Stimulated activated naive CD8-positive, alpha-beta T cell treated with anti-CD3 and anti-CD28 coated beads, Interleukin-15, amount 100 ng/mL, for 72 hours (primary cell): ENCODE measurements at regions not wholly inside any gene's neighbourhood (a gene's known extent, or its start where the extent isn't known, plus 50 kb on each side); places are given as distances from the start of the nearest gene placed in this dataset.
"Not testable (repeated sequence)": the region's sequence is repeated elsewhere in the genome, so short reads cannot be mapped to it uniquely, and the experiment has no call there.

ENCODE experiments used
- ATAC-seq: fragments of 150-1000 bp; cut with Tn5 transposase; 2 replicates; pipeline ENCODE4 v1.10.0; 2021; ENCODE audit warnings: mild to moderate bottlenecking, moderate library complexity
- DNase-seq, 2 donors: peaks; one replicate each; pipeline ENCODE4 v3.0.0; 2021 to 2022
- H3K27ac Mint-ChIP-seq, 2 donors: one replicate each; pipeline ENCODE4 v1.8.0; 2022; ENCODE audit warnings: mild to moderate bottlenecking in 2 of 2, mixed read lengths in 2 of 2, moderate library complexity in 2 of 2
- H3K27me3 Mint-ChIP-seq: one replicate; pipeline ENCODE4 v1.8.0; 2022; ENCODE audit warnings: mixed read lengths
- H3K4me1 Mint-ChIP-seq: one replicate; pipeline ENCODE4 v1.8.0; 2022; ENCODE audit warnings: mild to moderate bottlenecking, mixed read lengths
- H3K4me3 Mint-ChIP-seq, 2 donors: one replicate each; pipeline ENCODE4 v1.8.0; 2022; ENCODE audit warnings: mild to moderate bottlenecking in 2 of 2, mixed read lengths in 2 of 2, moderate library complexity in 1 of 2
- H3K9me3 Mint-ChIP-seq, 2 donors: one replicate each; pipeline ENCODE4 v1.8.0; 2022; ENCODE audit warnings: mixed read lengths in 2 of 2

DNA sequence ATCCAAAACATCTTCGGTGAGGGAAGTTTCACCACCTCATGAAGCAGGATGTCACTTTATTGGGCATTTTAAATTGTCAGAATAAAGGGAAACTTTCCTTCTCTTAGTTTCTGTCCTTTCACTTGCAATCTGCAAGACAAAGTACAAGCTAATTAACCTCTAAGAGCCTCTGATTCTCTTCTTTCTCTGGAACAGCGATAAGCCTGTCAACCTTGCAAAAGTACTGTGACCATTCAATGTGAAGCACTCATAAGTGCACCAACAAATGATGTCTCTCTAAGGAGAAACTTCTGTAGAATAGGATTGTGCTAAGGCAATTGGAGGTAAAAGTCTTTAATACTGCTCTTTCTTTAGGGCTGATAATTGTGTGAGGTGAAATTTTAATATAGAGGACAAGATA, 1622.3 kb downstream of the CDH8 start:
- Mint-ChIP-seq H3K4me1 (no peaks in the 10 kb centered on the region), H3K27ac (no peak overlapping the region), H3K9me3 (peaks cover 7 to 27% of the 10 kb centered on the region in 2 donors), H3K27me3 (no peaks in the 10 kb centered on the region), H3K4me3 (no peak overlapping the region)
- ATAC-seq (no peak), DNase-seq (no peak)

DNA sequence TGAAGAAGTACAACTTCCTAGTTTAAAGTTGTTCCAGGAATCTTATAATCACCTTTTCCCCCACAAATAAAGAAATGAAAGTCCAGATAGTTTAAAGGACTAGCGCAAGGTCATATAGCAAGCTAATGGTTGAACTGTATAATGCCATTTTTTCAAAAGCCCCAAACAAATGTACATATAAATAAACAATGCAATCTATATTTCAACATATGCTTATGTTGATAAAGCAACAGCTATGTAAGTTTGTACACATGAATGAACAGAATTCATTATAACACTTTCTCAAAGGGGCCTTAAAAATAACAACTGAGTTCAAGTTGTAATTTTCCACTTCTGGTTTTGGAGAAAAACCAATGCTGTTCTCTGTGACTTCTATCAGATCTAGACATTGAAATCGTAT, 1628.6 kb downstream of the CDH8 start:
- Mint-ChIP-seq H3K9me3 (peaks cover 19 to 22% of the 10 kb centered on the region in 2 donors), H3K4me3 (no peak overlapping the region), H3K4me1 (no peaks in the 10 kb centered on the region), H3K27me3 (no peaks in the 10 kb centered on the region), H3K27ac (no peak overlapping the region)
- ATAC-seq (no peak), DNase-seq (no peak)

DNA sequence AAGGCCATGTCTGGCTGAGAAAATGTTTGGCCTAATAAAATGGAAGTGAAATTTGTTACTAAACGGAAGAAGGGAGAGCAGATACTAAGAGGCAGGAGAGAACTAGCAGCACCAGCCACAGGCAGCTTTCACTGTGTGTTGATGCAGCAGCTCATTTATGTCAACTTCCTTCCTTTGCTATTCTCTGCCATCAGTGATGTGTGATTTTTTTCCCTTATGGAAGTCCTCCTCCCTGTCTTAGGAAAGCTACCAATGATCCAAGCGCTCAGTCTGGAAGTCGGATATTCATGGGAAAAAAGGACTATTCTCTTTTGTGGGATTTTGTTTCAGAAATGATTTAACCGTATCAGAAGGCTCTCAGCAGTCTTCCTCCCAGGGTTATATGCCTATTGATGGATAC, 1629.2 kb downstream of the CDH8 start:
- no peaks in the 10 kb centered on the region for H3K4me1 Mint-ChIP-seq

DNA sequence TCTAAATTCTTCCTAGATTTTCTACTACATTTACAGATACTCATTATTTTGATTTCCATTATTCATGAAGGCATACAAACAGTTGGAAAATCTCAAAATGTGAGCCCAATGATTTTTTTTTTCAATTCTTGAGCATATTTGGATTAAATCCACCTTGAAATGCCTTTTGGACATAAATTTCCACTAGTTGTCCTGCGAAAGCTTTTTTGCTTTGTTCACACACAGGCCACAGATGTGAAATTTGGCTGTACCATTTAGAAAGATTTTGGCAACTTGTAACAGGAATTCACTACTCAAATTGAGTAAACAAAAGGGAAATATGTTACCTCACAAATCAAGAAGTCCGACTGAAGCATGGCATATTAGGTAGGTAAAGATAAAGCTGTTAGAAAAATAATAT, 1631.0 kb downstream of the CDH8 start:
- Mint-ChIP-seq H3K9me3 (peaks cover 14 to 28% of the 10 kb centered on the region in 2 donors), H3K27me3 (no peaks in the 10 kb centered on the region), H3K4me3 (no peak overlapping the region), H3K27ac (no peak overlapping the region), H3K4me1 (no peaks in the 10 kb centered on the region)
- no peak for ATAC-seq
- no peak for DNase-seq

More for the DNA sequence above, 1629.2 kb downstream of the CDH8 start:
- ATAC-seq: no peak
- DNase-seq: no peak
- Mint-ChIP-seq H3K27ac (no peak overlapping the region), H3K4me3 (no peak overlapping the region), H3K9me3 (peaks cover 14 to 18% of the 10 kb centered on the region in 2 donors), H3K27me3 (no peaks in the 10 kb centered on the region)

DNA sequence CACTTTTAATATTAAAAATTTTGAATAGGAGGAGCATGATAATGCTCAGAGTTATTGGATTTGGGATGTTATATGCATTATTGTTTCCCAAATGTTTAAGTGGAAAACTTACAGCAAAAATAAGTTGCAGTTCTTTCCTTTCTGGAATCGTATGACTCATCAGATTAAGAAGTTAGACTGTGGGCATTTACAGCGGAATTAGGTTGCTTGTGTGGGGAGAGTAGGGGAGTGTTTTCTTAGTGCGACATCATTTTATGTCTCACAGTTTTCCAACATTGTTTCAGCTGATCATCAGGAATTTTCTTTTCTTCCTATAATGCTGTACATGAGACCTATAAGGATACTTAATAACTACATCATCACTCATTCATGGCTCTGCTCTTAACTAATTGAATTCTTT, 1631.8 kb downstream of the CDH8 start:
- H3K9me3 Mint-ChIP-seq: peaks cover 14 to 30% of the 10 kb centered on the region in 2 donors
- no peak overlapping the region for H3K27ac Mint-ChIP-seq
- H3K4me1 Mint-ChIP-seq: no peaks in the 10 kb centered on the region
- ATAC-seq: no peak
- DNase-seq: no peak
- no peaks in the 10 kb centered on the region for H3K27me3 Mint-ChIP-seq
- H3K4me3 Mint-ChIP-seq: no peak overlapping the region

DNA sequence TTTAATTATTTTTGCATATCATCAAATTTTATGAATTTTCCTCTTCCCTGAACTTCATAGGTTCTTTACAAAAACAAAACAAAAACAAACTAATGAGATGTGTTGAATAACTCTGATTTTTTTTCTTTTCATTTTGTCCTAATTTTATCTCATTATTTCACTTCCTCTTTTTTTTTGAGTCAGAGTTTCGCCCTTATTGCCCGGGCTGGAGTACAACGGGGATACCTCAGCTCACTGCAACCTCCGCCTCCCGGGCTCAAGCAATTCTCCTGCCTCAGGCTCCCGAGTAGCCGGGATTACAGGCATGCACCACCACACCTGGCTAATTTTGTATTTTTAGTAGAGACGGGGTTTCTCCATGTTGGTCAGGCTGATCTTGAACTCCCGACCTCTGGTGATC, 1633.3 kb downstream of the CDH8 start:
- ATAC-seq, H3K4me1 Mint-ChIP-seq, DNase-seq, H3K27me3 Mint-ChIP-seq, H3K27ac Mint-ChIP-seq, H3K4me3 Mint-ChIP-seq: not testable (repeated sequence)
- peaks cover 8 to 23% of the 10 kb centered on the region in 2 donors for H3K9me3 Mint-ChIP-seq

DNA sequence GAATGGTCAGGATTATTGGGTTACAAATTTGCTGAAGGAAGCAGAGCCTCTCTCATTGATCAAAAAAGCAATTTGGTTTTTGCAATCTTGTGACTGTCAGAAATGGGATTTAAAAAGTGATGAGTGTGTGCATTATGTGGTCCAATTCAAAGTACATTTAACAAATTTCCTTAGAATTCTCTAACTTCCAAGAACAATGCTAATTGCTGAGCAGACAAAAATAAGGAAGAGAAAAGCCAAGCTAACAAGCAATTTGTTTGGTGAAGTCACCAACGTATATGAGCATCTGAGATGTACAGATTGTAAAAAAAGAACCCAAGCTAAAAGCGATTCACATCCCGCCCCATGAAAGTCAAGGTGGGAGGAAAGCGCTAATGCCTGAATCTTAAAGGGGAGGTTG, 1643.9 kb downstream of the CDH8 start:
- DNase-seq (no peak), ATAC-seq (no peak)
- peaks cover 16 to 17% of the 10 kb centered on the region in 2 donors for H3K9me3 Mint-ChIP-seq
- no peaks in the 10 kb centered on the region for H3K27me3 Mint-ChIP-seq
- H3K27ac Mint-ChIP-seq: no peak overlapping the region
- no peaks in the 10 kb centered on the region for H3K4me1 Mint-ChIP-seq
- H3K4me3 Mint-ChIP-seq: no peak overlapping the region

DNA sequence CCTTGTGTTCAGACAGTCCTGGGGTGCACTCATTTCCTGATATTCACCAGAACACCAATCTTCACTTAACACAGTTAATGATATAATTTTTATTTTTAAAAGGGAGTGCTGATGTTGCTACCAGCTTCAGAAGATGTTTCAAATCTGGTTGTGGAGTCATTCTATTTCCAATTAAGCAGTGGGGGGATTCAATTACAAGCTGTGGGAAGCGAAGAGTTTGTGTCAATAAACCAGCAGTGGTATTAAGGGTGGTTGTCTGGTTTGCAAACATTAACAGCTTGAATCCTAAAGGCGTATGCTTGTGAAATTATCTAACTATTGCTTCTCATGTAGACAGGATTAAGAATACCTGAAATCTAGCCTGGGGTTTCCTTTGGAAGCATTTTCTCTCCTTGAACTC, 1637.5 kb upstream of the GOT2 start:
- Mint-ChIP-seq H3K27me3 (no peaks in the 10 kb centered on the region), H3K9me3 (peaks cover 11 to 26% of the 10 kb centered on the region in 2 donors), H3K4me1 (no peaks in the 10 kb centered on the region), H3K4me3 (no peak overlapping the region), H3K27ac (peak overlapping the region in 1 of 2 donors; percentile 55)
- no peak for ATAC-seq
- DNase-seq: no peak

DNA sequence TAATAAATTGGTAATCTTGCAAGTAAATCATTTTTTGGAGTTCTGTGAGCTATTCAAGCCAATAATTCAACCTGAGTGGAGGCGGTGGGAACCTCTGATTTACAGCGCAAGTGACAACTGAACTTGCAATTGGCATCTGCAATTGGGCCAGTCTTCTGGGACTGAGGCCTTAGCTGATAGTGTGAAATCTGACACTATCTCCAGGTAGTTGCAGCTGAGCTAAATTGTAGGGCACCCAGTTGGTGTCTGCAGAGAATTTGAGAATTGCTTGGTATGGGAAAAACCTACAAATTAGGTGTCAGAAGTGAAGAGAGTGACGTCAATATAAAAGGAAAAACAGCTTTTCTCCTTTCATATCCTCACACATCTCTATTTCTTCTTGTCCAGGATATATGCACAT, 1633.6 kb upstream of the GOT2 start:
- Mint-ChIP-seq H3K9me3 (peaks cover 7 to 11% of the 10 kb centered on the region in 2 donors), H3K27ac (no peak overlapping the region), H3K4me3 (no peak overlapping the region), H3K27me3 (no peaks in the 10 kb centered on the region), H3K4me1 (no peaks in the 10 kb centered on the region)
- no peak for ATAC-seq
- DNase-seq: no peak

DNA sequence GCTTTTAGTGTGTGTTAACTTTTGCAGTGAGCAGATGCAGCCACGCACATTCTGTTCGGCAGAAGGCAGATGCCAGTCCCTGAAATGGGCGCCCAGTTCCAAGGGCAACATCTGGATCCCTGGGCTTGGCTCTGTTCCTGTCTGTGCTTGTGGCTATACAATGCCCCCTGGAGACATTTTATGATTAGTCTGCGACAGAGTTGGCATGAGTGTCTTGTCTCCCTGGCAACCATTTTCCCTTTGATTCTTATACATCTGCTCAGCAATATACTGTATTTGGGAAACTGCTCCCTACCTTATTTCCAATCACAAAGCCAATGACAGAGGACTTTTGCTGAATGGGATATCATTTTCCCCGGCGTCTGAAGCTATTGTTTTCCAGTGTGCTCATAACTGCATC, 1629.5 kb upstream of the GOT2 start:
- no peaks in the 10 kb centered on the region for H3K27me3 Mint-ChIP-seq
- no peak overlapping the region for H3K4me3 Mint-ChIP-seq
- peaks cover 0 to 6% of the 10 kb centered on the region in 2 donors for H3K9me3 Mint-ChIP-seq
- ATAC-seq (no peak), DNase-seq (no peak)
- no peak overlapping the region for H3K27ac Mint-ChIP-seq
- no peaks in the 10 kb centered on the region for H3K4me1 Mint-ChIP-seq

DNA sequence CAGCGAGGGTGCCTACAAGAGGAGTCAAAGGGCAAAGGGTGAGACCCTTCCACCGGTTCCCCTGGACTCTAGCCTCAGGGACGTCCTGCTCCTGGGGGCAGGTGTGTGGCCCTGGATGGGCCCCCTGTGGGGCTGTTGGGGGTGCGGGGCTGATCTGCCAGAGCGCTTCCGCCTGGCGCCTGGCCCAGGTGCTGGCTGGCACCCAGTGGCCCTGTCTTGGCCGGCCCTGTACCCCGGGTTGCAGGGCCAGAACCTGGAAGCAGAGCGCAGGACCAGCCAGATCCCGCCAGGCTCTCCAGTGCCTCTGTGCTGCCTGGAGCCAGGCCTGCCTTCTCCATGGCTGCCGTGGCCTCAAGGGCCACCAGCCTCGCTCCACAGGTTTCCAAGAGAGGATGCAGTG, 1625.8 kb upstream of the GOT2 start:
- not testable (repeated sequence) for H3K4me1 Mint-ChIP-seq, DNase-seq, ATAC-seq, H3K9me3 Mint-ChIP-seq, H3K27me3 Mint-ChIP-seq, H3K4me3 Mint-ChIP-seq, H3K27ac Mint-ChIP-seq

DNA sequence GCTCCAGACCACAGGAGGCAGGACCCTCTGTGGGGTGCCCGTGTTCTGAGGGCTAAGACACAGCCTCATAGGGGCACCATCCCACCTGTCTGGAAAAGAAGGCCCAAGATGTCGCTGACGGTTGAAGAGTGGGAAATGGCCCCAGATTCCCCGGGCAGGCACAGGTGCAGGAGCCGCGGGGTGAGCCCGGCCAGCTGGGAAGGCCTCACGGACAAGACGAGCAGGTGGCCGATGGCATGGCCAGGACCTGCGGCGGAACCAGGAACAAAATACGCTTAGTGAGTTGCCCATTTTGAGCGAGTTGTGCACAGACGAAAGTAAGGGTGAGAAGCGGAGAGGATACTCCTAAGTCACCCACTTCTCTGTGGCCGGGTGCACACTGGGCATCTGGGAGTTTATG, 1625.3 kb upstream of the GOT2 start:
- H3K9me3 Mint-ChIP-seq, H3K27me3 Mint-ChIP-seq, DNase-seq, H3K27ac Mint-ChIP-seq, H3K4me3 Mint-ChIP-seq, H3K4me1 Mint-ChIP-seq, ATAC-seq: not testable (repeated sequence)

DNA sequence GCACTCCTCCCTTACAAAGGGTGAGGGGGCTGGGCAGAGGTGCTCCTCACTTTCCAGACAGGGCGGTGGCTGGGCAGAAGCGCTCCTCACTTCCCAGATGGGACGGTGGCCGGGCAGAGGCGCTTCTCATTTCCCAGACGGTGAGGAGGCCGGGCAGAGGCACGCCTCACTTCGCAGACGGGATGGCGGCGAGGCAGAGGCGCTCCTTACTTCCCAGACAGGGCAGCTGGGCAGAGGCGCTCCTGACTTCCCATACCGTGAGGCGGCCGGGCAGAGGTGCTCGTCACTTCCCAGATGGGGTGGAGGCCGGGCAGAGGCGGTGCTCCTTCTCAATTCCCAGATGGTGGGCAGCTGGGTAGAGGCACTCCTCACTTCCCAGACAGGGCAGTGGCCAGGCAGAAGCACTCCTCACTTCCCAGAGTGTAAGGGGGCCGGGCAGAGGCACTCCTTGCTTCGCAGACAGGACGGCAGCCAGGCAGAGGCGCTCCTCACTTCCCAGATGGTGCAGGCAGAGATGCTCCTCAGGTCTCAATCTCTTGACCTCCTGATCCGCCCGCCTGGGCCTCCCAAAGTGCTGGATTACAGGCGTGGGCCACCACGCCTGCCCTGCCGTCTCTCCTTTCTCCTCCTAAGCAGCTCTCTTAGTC, 1623.9 kb upstream of the GOT2 start:
- H3K4me1 Mint-ChIP-seq, H3K9me3 Mint-ChIP-seq, H3K27me3 Mint-ChIP-seq, DNase-seq, H3K27ac Mint-ChIP-seq, ATAC-seq, H3K4me3 Mint-ChIP-seq: not testable (repeated sequence)

DNA sequence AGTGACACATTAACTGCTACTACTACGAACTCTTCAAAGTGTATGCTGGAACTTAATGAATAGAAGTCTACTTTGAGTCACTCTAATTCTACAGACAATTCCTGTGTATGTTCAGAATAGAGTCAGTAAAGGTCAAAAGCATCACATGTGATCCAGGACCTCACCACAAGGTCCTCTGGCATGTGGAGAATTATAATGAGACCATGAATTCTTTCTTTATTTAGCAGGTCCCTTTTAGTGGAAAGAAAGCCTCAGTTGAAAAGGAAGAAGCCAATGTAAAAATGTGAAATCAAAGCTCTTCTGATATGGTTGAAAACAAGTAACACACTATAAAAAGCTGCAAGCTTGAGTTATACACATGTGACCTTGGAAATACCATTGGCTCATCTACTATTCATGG, 1612.1 kb upstream of the GOT2 start:
- Mint-ChIP-seq H3K27me3 (no peaks in the 10 kb centered on the region), H3K27ac (no peak overlapping the region), H3K9me3 (peaks cover 7 to 14% of the 10 kb centered on the region in 2 donors), H3K4me3 (no peak overlapping the region), H3K4me1 (no peaks in the 10 kb centered on the region)
- ATAC-seq (no peak), DNase-seq (no peak)

DNA sequence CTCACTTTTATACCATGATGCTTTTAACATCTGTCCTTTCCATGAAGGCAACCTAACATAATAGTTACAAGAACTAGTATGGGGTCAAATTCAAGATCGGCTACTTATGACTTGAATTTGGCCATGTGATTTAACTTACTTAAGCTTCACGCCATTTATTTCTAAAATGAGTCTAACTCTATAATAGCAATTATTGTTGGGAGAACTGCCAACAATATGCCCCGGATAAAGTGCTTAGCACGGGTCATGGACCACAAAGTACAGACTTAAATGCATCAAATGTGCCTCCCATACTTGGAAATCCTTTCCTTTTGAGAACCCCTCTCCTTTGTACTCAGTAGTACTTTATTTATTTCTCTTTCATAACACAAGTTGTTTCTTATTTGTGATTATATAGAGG, 1603.6 kb upstream of the GOT2 start:
- Mint-ChIP-seq H3K27ac (no peak overlapping the region), H3K27me3 (no peaks in the 10 kb centered on the region), H3K4me1 (no peaks in the 10 kb centered on the region), H3K4me3 (no peak overlapping the region), H3K9me3 (peaks cover 0 to 9% of the 10 kb centered on the region in 2 donors)
- no peak for ATAC-seq
- DNase-seq: no peak

DNA sequence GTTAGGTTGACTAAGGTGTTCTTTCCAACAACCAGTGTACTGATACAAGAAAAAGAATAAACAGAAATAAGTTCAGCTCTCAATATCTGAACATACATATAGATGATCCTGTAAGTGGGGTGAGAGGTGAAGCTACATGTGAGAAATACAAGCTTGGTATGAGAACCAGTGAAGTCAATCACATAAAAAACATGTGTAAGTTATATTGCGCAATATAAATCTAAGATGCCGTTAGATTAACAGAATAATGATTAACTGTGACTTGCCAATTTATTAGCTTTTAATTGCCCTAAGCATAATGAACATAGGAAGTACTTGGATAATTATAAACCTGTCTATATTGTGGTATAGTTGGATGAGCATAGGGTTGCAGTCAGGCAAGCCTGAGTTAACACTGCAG, 1597.1 kb upstream of the GOT2 start:
- ATAC-seq: no peak
- Mint-ChIP-seq H3K27ac (no peak overlapping the region), H3K4me1 (no peaks in the 10 kb centered on the region), H3K27me3 (no peaks in the 10 kb centered on the region), H3K4me3 (no peak overlapping the region), H3K9me3 (peaks cover 9 to 26% of the 10 kb centered on the region in 2 donors)
- no peak for DNase-seq

DNA sequence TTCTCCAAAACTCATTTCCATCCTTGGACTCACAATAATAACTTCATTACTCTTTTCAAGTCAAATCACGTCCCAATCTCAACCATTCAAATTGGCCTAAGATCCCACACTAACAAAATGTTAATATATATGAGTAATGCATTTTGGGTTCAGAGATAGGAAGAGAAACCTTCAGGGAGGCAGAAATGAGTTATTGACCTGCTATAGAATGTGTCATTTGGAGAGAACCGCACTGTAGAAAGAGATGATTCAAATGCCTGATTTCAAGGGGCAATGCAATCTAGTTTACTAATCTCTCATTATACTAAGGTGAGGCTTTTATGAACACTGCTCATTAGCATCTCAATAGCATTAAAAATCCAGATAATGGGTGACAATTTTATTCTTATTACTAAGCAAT, 1595.0 kb upstream of the GOT2 start:
- Mint-ChIP-seq H3K4me3 (no peak overlapping the region), H3K27ac (no peak overlapping the region), H3K27me3 (no peaks in the 10 kb centered on the region), H3K4me1 (no peaks in the 10 kb centered on the region), H3K9me3 (peaks cover 9 to 26% of the 10 kb centered on the region in 2 donors)
- ATAC-seq (no peak), DNase-seq (no peak)
